PC-9 (cell line): ENCODE measurements at regions not wholly inside any gene's neighbourhood (a gene's known extent, or its start where the extent isn't known, plus 50 kb on each side); places are given as distances from the start of the nearest gene placed in this dataset.

Experiments used
- EZH2 ChIP-seq: fragments of 200-600 bp; sonication (generic); IDR thresholded peaks from 2 replicates; pipeline ENCODE4 v1.8.0; 2017; ENCODE audit warnings: antibody characterized with exemption, low read depth
- TF ChIP-seq, protein P1 (sequence below): fragments of 200-600 bp; sonication (generic); conservative IDR thresholded peaks from 2 replicates; pipeline ENCODE4 v1.6.1; 2017; ENCODE audit warnings: mixed run types, antibody characterized with exemption, mild to moderate bottlenecking, moderate library complexity

DNA sequence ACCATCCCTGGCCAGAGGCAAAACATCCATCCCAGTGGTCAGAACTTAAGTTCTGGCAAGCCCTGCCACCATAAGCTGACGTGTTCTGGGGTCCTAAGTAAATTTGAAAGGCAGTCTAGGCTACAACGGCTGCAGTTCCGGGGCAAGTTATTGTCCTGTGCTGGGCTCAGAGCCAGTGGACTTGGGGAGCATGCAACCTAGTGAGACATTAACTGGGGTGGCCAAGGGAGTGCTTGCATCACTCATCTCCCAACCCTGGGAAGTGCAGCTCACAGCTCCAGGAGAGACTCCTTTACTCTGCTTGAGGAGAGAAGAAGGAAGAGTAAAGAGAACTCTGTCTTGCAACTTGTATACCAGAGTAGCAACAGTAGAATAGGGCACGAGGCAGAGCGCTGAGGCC, 425.4 kb upstream of the PITX2 start:
- TF ChIP-seq, protein P1, sequence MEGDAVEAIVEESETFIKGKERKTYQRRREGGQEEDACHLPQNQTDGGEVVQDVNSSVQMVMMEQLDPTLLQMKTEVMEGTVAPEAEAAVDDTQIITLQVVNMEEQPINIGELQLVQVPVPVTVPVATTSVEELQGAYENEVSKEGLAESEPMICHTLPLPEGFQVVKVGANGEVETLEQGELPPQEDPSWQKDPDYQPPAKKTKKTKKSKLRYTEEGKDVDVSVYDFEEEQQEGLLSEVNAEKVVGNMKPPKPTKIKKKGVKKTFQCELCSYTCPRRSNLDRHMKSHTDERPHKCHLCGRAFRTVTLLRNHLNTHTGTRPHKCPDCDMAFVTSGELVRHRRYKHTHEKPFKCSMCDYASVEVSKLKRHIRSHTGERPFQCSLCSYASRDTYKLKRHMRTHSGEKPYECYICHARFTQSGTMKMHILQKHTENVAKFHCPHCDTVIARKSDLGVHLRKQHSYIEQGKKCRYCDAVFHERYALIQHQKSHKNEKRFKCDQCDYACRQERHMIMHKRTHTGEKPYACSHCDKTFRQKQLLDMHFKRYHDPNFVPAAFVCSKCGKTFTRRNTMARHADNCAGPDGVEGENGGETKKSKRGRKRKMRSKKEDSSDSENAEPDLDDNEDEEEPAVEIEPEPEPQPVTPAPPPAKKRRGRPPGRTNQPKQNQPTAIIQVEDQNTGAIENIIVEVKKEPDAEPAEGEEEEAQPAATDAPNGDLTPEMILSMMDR = no peak
- no peak for TF ChIP-seq EZH2
